H9 (cell line): ENCODE measurements at regions not wholly inside any gene's neighbourhood (a gene's known extent, or its start where the extent isn't known, plus 50 kb on each side); places are given as distances from the start of the nearest gene placed in this dataset.

Source experiments
- DNase-seq: peaks from one replicate; pipeline ENCODE4 v3.0.0-alpha.2; 2017
- H2AFZ ChIP-seq: one replicate; pipeline ENCODE4 v1.6.1; 2013; ENCODE audit warnings: mild to moderate bottlenecking, low read length, control low read depth, moderate library complexity
- H2AK5ac ChIP-seq: 2 replicates; pipeline ENCODE4 v1.6.1; 2013; ENCODE audit warnings: low read length, control low read depth, mixed read lengths; ENCODE audit not compliant: insufficient read length
- H2BK120ac ChIP-seq: one replicate; pipeline ENCODE4 v1.6.1; 2013; ENCODE audit warnings: low read depth, mild to moderate bottlenecking, low read length, control low read depth, inconsistent platforms; ENCODE audit not compliant: poor library complexity, severe bottlenecking
- H2BK12ac ChIP-seq: 2 replicates; pipeline ENCODE4 v1.6.1; 2013; ENCODE audit warnings: low read length, control low read depth, mixed read lengths, low read depth; ENCODE audit not compliant: insufficient read length
- H2BK15ac ChIP-seq: 2 replicates; pipeline ENCODE4 v1.6.1; 2013; ENCODE audit warnings: low read depth, low read length, control low read depth
- H2BK20ac ChIP-seq: one replicate; pipeline ENCODE4 v1.6.1; 2013; ENCODE audit warnings: low read depth, mild to moderate bottlenecking, low read length, control low read depth, inconsistent platforms; ENCODE audit not compliant: poor library complexity, severe bottlenecking
- H2BK5ac ChIP-seq: 2 replicates; pipeline ENCODE4 v1.6.1; 2013; ENCODE audit warnings: low read length, control low read depth, mixed read lengths; ENCODE audit not compliant: insufficient read length
- H3K14ac ChIP-seq: 2 replicates; pipeline ENCODE4 v1.6.1; 2013; ENCODE audit warnings: low read length, control low read depth; ENCODE audit not compliant: insufficient read depth
- H3K18ac ChIP-seq: 2 replicates; pipeline ENCODE4 v1.6.1; 2013; ENCODE audit warnings: low read depth, mild to moderate bottlenecking, mixed read lengths, low read length, control low read depth; ENCODE audit not compliant: insufficient read length
- H3K23ac ChIP-seq: 2 replicates; pipeline ENCODE4 v1.6.1; 2013; ENCODE audit warnings: low read length, control low read depth, mixed read lengths, low read depth; ENCODE audit not compliant: insufficient read length
- H3K23me2 ChIP-seq: 2 replicates; pipeline ENCODE4 v1.6.1; 2013; ENCODE audit warnings: low read depth, mild to moderate bottlenecking, mixed read lengths, low read length, control low read depth; ENCODE audit not compliant: insufficient read length, poor library complexity, severe bottlenecking
- H3K27ac ChIP-seq: 2 replicates; pipeline ENCODE4 v1.5.1; 2013; ENCODE audit warnings: low read length, control low read depth, mixed read lengths, low read depth; ENCODE audit not compliant: insufficient read length
- H3K27me3 ChIP-seq: 2 replicates; pipeline ENCODE4 v1.6.1; 2013; ENCODE audit warnings: low read length, control low read depth, inconsistent platforms; ENCODE audit not compliant: insufficient read depth
- H3K4ac ChIP-seq: 2 replicates; pipeline ENCODE4 v1.6.1; 2013; ENCODE audit warnings: low read depth, mild to moderate bottlenecking, control low read depth, inconsistent platforms, low read length, moderate library complexity
- H3K4me1 ChIP-seq: 2 replicates; pipeline ENCODE4 v1.6.1; 2013; ENCODE audit warnings: low read length, control low read depth, inconsistent platforms; ENCODE audit not compliant: insufficient read depth
- H3K4me2 ChIP-seq: 2 replicates; pipeline ENCODE4 v1.6.1; 2013; ENCODE audit warnings: low read length, control low read depth, mixed read lengths; ENCODE audit not compliant: insufficient read length, insufficient read depth
- H3K56ac ChIP-seq: 2 replicates; pipeline ENCODE4 v1.6.1; 2013; ENCODE audit warnings: low read depth, mild to moderate bottlenecking, mixed read lengths, low read length, control low read depth; ENCODE audit not compliant: insufficient read length
- H3K79me1 ChIP-seq: 2 replicates; pipeline ENCODE4 v1.6.1; 2013; ENCODE audit warnings: low read depth, mild to moderate bottlenecking, moderate library complexity, low read length, control low read depth, inconsistent platforms; ENCODE audit not compliant: insufficient read depth, poor library complexity, severe bottlenecking
- H3K79me2 ChIP-seq: 2 replicates; pipeline ENCODE4 v1.6.1; 2013; ENCODE audit warnings: low read length, control low read depth, inconsistent platforms; ENCODE audit not compliant: insufficient read depth
- H3K9ac ChIP-seq: 2 replicates; pipeline ENCODE4 v1.6.1; 2013; ENCODE audit warnings: low read length, control low read depth, mixed read lengths; ENCODE audit not compliant: insufficient read length; ENCODE audit errors: extremely low read depth
- H3K9me3 ChIP-seq: one replicate; pipeline ENCODE4 v1.6.1; 2013; ENCODE audit warnings: low read depth, low read length, inconsistent platforms; ENCODE audit not compliant: control insufficient read depth
- H3T11ph ChIP-seq: one replicate; pipeline ENCODE4 v1.6.1; 2013; ENCODE audit warnings: mild to moderate bottlenecking, low read length, control low read depth, inconsistent platforms
- H4K20me1 ChIP-seq: one replicate; pipeline ENCODE4 v1.6.1; 2013; ENCODE audit not compliant: control insufficient read depth, insufficient read length, insufficient read depth
- H4K5ac ChIP-seq: 2 replicates; pipeline ENCODE4 v1.6.1; 2013; ENCODE audit warnings: low read depth, mild to moderate bottlenecking, mixed read lengths, low read length, control low read depth; ENCODE audit not compliant: insufficient read length
- H4K8ac ChIP-seq: replicated peaks from 2 replicates; pipeline ENCODE4 v1.6.1; 2013; ENCODE audit warnings: low read length, control low read depth, mixed read lengths, low read depth; ENCODE audit not compliant: insufficient read length
- H4K91ac ChIP-seq: 2 replicates; pipeline ENCODE4 v1.6.1; 2013; ENCODE audit warnings: low read depth, mild to moderate bottlenecking, moderate library complexity, mixed read lengths, low read length, control low read depth; ENCODE audit not compliant: insufficient read length
- H3K27ac Mint-ChIP-seq, 3 experiments: 2 replicates in 2 of 3; 3 replicates in 1 of 3; pipeline ENCODE4 v1.8.0; 2020 to 2021; ENCODE audit warnings: mixed read lengths in 3 of 3, mild to moderate bottlenecking in 1 of 3, moderate library complexity in 1 of 3
- H3K27me3 Mint-ChIP-seq: 2 replicates; pipeline ENCODE4 v1.8.0; 2021; ENCODE audit warnings: low read depth, mild to moderate bottlenecking, moderate library complexity, mixed read lengths
- H3K36me3 Mint-ChIP-seq, 3 experiments: 2 replicates in 2 of 3; 3 replicates in 1 of 3; pipeline ENCODE4 v1.8.0; 2020 to 2021; ENCODE audit warnings: low read depth in 3 of 3, mixed read lengths in 3 of 3; ENCODE audit not compliant: insufficient read depth in 1 of 3
- H3K4me1 Mint-ChIP-seq, 2 experiments: 2 replicates each; pipeline ENCODE4 v1.8.0; 2020; ENCODE audit warnings: mixed read lengths in 2 of 2
- H3K4me3 Mint-ChIP-seq, 2 experiments: 2 replicates in 1 of 2; 3 replicates in 1 of 2; pipeline ENCODE4 v1.8.0; 2020 to 2021; ENCODE audit warnings: mild to moderate bottlenecking in 2 of 2, mixed read lengths in 2 of 2, moderate library complexity in 1 of 2
- H3K9me3 Mint-ChIP-seq, 2 experiments: 2 replicates in 1 of 2; 3 replicates in 1 of 2; pipeline ENCODE4 v1.8.0; 2020; ENCODE audit warnings: mild to moderate bottlenecking in 2 of 2, mixed read lengths in 2 of 2, moderate library complexity in 1 of 2
- CTCF ChIP-seq: fragments of 200-600 bp; sonication (generic); conservative IDR thresholded peaks from 3 replicates; pipeline ENCODE4 v1.8.0; 2021; ENCODE audit warnings: antibody characterized with exemption, mild to moderate bottlenecking
- WGBS: extraction: QIAGEN DNeasy Blood & Tissue Kit; methylation state at CpG from one replicate; pipeline ENCODE4 v1.1.7; 2013; ENCODE audit warnings: missing lambda C conversion rate, low lambda C conversion rate, mixed read lengths; ENCODE audit not compliant: insufficient read length; ENCODE audit errors: extremely low coverage; 5-methylcytosine and 5-hydroxymethylcytosine counted together

DNA sequence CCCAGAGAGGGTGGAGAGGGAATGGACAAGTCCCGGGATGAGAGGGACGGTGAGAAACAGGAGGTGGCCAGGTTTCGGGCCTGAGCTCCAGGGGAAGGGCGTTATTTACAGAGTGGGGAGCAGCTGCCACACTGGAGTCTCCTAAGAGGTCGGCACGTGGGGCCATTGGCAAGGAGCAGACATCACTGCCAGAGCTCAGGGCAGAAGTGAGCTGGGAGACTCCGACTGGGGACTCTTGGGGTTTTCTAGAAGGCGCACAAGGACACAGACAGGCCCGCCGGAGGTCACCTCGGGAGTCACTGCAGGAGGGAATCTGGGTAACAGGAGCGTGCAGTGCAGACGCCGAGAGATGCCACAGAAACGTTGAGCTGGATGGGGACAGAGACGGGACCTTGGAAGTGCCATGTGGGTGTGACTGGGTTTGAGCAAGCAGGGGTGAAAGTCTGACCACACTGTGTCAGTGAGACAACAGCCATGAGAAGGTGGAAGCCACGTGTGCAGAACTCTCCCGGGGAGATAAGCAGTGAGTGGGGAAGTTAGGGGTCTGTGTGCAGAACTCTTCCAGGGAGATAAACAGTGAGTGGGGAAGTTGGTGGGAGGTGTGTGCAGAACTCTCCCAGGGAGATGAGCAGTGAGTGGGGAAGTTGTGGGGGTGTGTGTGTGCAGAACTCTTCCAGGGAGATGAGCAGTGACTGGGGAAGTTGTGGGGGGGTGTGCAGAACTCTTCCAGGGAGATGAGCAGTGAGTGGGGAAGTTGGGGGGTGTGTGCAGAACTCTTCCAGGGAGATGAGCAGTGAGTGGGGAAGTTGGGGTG, 187.5 kb downstream of the SHANK2 start:
- H2BK120ac ChIP-seq: no peak overlapping the region
- H2BK12ac ChIP-seq: no peak overlapping the region
- H2BK5ac ChIP-seq: no peak overlapping the region
- no peak for TF ChIP-seq CTCF
- no peak overlapping the region for H3K56ac ChIP-seq
- no peak overlapping the region for H3K18ac ChIP-seq
- H3K79me2 ChIP-seq: no peaks in the 10 kb centered on the region
- no peaks in the 10 kb centered on the region for H4K20me1 ChIP-seq
- WGBS: no CpG with 5 or more reads among the region's 18 CpGs
- H2AK5ac ChIP-seq: no peak overlapping the region
- H3K4me2 ChIP-seq: no peak overlapping the region
- no peak overlapping the region for H3K14ac ChIP-seq
- H3K23ac ChIP-seq: no peak overlapping the region
- no peak overlapping the region for H2AFZ ChIP-seq
- H3K23me2 ChIP-seq: no peaks in the 10 kb centered on the region
- Mint-ChIP-seq H3K27me3 (no peaks in the 10 kb centered on the region), H3K27ac (peak overlapping the region in 2 of 3 experiments; percentile 46 to 87; a peak in 4 of 7 replicates), H3K9me3 (no peaks in the 10 kb centered on the region; a peak in 1 of 5 replicates), H3K4me3 (no peak overlapping the region), H3K36me3 (peaks cover 0 to 5% (median under 1%) of the 10 kb centered on the region in 3 experiments; a peak in 4 of 7 replicates), H3K4me1 (peaks cover 13% of the 10 kb centered on the region in 2 experiments)
- H3K9ac ChIP-seq: no peak overlapping the region
- H4K5ac ChIP-seq: no peak overlapping the region
- no peak overlapping the region for H2BK20ac ChIP-seq
- no peaks in the 10 kb centered on the region for H3K4me1 ChIP-seq
- H2BK15ac ChIP-seq: no peak overlapping the region
- H3K27me3 ChIP-seq: no peaks in the 10 kb centered on the region; the same call in 1 of the 2 replicates
- no peak overlapping the region for H4K91ac ChIP-seq
- H4K8ac ChIP-seq: no peak overlapping the region
- H3K79me1 ChIP-seq: no peaks in the 10 kb centered on the region
- DNase-seq: no peak
- H3K9me3 ChIP-seq: no peaks in the 10 kb centered on the region
- no peak overlapping the region for H3K27ac ChIP-seq
- no peak overlapping the region for H3T11ph ChIP-seq
- no peak overlapping the region for H3K4ac ChIP-seq
